Retinal pigment epithelial cell (primary cell): ENCODE measurements at regions not wholly inside any gene's neighbourhood (a gene's known extent, or its start where the extent isn't known, plus 50 kb on each side); places are given as distances from the start of the nearest gene placed in this dataset.
A peak's percentile ranks its signal among the peaks of the same experiment; 100 is the strongest.

ENCODE experiments used
- DNase-seq: peaks from one replicate; pipeline ENCODE4 v3.0.0-alpha.2; 2010; ENCODE audit warnings: low read depth
- H3K4me3 ChIP-seq: 2 replicates; pipeline ENCODE4 v1.5.1; 2011; ENCODE audit warnings: mild to moderate bottlenecking, low read length, control low read depth, moderate library complexity
- CTCF ChIP-seq: conservative IDR thresholded peaks from 2 replicates; pipeline ENCODE4 v1.5.1; 2011; ENCODE audit warnings: low read depth, low read length, control low read depth, inconsistent platforms

GRCh38 chr9:16329671-16330113 is 540.8 kb downstream of the BNC2 start:
- no peak for DNase-seq
- no peak for TF ChIP-seq CTCF
- H3K4me3 ChIP-seq = no peak overlapping the region

GRCh38 chr9:16331031-16331430 is 539.4 kb downstream of the BNC2 start:
- no peak overlapping the region for H3K4me3 ChIP-seq
- no peak for TF ChIP-seq CTCF
- DNase-seq = no peak

- no peak for DNase-seq
- TF ChIP-seq CTCF = no peak
- H3K4me3 ChIP-seq = no peak overlapping the region
Measured at GRCh38 chr9:16331527-16331926, 538.9 kb downstream of the BNC2 start.

GRCh38 chr9:16333691-16334090 is 536.8 kb downstream of the BNC2 start:
- no peak for TF ChIP-seq CTCF
- no peak for DNase-seq

GRCh38 chr9:16335788-16336580 is 534.5 kb downstream of the BNC2 start:
- H3K4me3 ChIP-seq = no peak overlapping the region

More at GRCh38 chr9:16333691-16334090, 536.8 kb downstream of the BNC2 start:
- H3K4me3 ChIP-seq = no peak overlapping the region

GRCh38 chr9:16336833-16337232 is 533.6 kb downstream of the BNC2 start:
- no peak for DNase-seq
- TF ChIP-seq CTCF = no peak
- H3K4me3 ChIP-seq = no peak overlapping the region

More at GRCh38 chr9:16335788-16336580, 534.5 kb downstream of the BNC2 start:
- TF ChIP-seq CTCF = no peak
- peak; percentile 93 for DNase-seq

GRCh38 chr9:16337322-16338029 is 533.0 kb downstream of the BNC2 start:
- peak; percentile 95 for DNase-seq

More at GRCh38 chr9:16337322-16338029, 533.0 kb downstream of the BNC2 start:
- H3K4me3 ChIP-seq = no peak overlapping the region
- no peak for TF ChIP-seq CTCF
